Activated CD8-positive, alpha-beta memory T cell treated with anti-CD3 and anti-CD28 coated beads for 1 hour (primary cell): ENCODE measurements at regions not wholly inside any gene's neighbourhood (a gene's known extent, or its start where the extent isn't known, plus 50 kb on each side); places are given as distances from the start of the nearest gene placed in this dataset.
"Not testable (repeated sequence)": the region's sequence is repeated elsewhere in the genome, so short reads cannot be mapped to it uniquely, and the experiment has no call there.

Source experiments
- DNase-seq, 2 donors: peaks; one replicate each; pipeline ENCODE4 v3.0.0-alpha.2; 2020; ENCODE audit warnings: low read depth in 1 of 2; ENCODE audit errors: extremely low read depth in 1 of 2

DNA sequence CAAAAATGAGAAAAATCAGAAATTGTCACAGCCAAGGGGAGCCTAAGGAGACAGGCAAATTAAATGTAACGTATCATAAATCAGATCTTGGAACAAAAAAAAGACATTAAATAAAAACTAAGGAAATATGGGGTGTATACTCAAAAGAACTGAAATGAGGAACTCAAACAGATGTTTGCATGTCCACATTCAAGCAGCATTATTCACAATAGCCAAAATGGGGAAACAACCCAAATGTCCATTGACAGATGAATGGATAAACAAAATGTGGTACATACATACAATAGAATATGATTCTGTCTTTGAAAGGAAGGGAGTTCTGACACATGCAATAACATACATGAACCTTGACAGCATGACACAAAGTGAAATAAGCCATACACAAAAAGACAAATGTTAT is 155.8 kb upstream of the KLF7 start:
- DNase-seq = no peak

DNA sequence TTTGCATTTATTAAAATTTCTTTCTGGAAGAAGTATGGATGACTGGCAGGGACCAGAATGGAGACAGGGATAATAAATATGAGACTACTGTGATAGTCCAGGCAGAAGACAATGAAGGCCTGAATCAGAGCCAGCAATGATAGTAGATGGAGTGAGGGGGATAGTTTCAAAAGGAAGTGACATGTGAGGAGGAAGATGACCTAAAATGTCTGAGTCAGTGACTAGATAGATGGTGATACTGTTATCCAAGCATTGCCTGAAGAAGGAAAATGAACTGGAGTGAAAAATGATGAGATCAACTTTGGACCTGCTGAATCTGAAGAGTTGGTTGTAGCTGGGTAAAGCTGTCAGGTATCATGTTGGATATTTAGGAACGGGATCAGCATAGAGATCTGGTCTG is 158.3 kb upstream of the KLF7 start:
- no peak for DNase-seq

DNA sequence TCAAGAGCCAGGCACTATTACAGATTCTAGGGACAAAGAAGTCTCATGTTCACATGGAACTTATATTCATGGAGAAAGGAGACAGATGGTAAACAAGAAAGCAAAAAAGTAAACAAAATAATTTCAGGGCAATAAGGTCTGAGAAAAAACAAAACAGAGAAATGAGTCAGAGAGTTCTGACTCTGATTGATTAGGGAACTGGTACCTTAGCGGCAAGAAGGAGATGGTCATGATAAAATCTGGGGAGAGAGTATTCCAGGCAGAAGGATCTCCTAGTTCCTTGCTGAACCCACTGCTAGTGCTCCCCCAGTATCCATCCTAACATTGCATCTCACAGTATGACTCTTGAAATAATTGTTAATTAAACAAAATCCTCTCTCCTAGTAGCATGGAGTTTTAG is 161.8 kb upstream of the KLF7 start:
- DNase-seq = no peak

DNA sequence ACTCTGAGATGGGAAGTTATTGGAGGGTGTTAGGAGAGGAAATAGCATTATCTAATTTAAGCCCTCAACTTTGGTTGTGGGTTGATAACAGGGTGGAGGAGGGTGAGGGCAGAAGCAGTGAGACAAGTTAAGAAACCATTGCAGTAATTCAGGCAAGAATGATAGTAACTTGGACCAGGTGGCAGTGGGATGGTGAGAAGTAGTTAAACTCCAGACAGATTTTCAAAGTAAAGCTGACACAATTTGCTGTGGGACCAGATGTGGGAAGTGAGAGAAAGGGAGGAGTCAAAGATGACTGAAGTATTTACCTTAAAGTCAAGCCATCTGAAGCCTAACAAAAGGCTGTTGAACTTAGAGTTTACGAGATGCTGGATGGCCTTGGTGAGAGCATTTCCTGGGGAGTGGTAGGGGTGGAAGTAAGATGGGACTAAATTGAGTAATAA is 163.2 kb upstream of the KLF7 start:
- no peak for DNase-seq

DNA sequence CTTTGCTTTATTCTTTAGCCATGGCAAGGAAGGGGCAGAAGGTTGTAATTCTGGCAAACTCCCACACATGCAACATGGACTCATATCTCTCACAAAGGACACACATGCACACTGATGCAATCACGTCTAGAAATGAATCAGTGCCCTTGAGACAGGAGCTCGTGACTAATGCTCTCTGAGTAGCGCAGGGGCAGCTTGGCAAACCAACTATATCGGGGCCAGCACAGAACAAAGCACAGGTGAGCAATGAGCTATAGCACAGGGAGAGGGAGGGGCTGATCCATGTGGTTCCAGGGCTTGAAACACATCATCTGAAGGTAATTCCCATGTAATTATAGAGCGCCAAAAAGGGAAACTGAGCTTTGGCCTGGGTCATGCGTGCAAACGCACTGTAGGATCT is 165.2 kb upstream of the KLF7 start:
- no peak for DNase-seq

DNA sequence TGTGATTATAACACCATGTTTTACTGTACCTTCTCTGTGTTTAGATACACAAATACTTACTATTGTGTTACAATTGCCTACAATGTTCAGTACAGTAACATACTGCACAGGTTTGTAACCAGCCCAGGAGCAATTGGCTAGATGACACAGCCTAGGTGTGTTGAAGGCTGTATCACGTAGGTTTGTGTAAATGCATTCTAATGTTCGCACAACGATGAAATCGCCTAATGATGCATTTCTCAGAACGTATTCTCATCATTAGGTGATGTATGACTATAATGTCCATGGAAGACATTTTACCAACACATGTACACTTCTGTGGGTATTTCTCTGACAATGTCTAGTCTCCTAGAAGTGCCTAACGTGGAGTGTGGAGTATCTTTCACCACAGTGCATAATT is 165.9 kb upstream of the KLF7 start:
- no peak for DNase-seq

DNA sequence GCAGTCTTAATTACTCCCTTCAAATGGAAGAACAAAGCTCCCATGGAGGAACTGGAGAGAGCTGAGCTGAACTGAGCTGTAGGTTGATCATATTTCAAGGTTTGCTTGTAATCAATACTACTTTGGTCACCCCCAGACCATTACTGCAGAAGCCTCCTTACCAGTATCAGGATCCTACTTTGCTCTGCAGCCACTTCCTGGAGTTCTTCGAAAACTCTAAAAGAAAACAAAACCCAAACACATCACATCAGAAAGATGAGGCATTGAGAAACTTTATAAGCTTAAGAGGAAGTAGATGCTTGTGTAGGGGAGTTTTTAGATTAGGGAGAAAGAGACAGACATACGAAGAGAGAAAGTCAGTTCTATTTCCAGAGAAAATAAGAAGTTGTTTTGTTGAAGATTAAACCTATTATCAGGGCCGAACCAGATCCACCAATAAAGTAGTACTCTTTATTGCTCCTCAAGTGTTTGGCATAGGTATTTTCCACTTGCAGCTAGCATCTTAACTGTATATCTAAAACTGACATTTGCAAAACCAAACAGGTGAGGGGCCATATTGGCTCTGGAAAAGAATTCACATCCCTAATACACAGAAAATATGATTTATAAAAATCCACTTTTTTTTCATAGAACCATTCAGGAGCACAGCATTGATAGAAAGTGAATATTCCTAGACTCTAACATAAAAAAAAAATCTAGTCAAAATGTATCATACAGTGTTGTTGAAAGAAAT is 166.9 kb upstream of the KLF7 start:
- no peak for DNase-seq

DNA sequence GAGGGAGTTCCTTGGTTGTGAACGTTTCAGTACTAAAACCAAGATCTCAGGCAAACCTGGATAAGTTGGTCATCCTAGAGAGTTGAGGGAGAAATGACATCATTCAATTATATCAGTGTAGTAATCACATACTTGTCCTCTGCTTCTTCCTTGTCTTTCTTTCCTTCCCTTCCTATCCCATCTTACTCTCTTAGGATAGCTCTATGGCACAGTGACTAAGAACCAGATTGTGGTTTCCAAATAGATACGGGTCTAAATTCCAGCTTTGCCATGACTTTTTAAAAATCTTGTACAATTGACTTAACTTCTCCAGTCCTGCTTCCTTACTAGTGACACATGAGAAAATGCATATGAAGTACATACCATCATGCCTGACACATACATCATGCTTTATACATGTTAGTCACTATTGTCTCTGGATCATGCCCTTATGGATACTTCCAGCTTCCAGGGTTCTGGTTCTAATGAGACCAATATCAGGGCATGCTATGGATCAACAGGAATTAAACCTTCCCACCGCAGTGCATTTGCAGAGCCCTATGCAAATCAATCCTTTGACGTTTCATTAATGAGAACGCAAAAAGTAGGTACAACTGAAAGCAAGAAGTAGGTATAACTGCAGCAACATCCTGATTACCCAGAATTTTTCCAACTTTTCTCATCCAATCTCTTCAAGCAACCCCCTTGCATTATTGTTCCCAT is 168.0 kb upstream of the KLF7 start:
- no peak for DNase-seq

DNA sequence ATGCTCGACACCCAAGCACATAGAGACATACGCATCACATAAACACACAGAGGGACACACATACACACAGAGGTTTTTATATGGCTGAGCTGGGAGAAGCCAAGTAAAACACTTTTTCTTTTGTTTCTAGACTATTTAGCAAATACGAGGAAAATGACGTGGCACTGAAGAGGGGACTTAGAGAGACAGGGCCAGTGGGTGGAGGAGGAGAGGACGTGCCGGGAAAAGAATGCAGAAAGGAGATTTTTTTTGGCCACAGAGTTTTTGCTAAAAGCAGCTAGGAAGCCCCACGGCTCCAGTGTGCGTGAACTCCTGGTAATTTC is 168.5 kb upstream of the KLF7 start:
- no peak for DNase-seq

DNA sequence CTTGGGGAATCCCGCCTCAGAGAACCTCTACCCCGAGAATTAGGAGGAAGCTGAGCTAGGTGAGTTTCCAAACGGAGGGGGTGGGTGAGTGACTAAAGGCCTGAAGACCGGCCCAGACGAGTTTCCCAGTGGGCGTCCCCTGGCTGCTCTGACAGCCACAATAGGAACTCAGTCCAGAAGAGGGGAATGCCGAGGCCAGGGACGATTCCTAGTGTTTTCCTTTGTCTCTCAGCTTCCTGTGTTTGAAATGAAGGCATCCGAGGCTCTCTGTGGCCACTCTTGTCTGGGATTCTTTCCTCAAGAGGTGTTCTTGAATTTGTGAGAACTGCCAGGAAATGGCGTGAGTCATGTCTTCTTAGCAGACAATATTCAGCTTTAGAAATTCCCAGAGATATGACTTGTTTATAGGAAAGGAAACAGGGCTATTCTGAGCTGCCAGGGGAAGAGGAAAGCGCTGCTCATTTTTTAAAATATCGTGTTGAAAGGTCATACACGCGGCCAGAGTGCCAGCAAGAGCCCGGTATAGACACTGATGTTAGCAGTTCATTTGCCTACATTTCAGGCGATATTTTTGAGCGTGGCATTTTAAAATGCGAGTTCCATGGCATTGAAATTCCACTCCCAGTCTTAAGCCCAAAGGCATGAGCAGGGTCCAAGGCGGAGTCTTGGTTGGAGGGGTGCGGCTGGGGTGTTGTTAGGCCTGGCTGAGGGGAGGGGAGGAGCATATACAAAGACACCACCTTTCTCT is 169.1 kb upstream of the KLF7 start:
- DNase-seq = no peak

DNA sequence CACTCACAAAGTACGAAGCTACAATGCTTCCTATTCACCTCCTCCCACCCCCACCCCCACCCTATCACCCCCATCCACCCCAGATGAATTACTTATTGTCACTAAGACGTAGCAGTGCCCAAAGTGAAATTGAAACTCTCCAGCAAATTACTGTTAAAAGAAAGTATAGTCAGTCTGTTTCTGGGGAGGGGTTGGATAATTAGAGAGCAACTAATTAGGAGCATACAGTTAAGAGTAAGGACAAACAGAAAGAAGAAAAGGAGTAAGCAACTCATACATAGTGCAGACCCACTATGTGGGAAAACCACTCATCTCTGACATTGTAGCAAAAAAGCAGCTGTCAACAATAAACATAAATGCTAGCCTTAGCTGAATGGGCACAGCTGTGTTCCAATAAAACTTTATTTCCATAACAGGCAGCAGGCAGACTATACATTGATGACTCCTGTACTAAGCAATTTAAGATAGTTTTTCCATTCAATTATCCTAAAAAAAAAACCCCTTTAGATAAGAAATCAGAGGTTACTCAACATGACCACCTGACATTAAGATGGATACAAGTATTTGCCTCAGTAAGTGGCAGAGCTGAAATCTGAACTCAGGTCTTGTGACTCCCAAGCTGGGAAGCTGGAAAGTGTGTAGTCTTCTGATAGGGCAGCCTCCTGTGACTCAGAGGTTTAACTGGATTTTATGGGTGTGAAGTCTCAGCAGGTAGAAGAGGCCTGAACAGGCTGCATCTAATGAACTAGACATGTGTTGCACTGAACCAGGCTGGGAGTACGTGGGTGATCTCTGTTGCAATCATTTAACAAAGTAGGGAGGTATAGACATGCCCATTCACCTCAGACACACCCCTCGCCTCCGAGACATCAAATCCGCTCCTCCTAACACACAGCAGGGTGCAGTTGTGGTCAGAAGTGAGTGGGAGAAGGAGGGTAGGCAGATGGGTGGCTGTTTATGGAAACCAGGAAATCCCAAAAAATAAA is 171.8 kb upstream of the KLF7 start:
- no peak for DNase-seq

DNA sequence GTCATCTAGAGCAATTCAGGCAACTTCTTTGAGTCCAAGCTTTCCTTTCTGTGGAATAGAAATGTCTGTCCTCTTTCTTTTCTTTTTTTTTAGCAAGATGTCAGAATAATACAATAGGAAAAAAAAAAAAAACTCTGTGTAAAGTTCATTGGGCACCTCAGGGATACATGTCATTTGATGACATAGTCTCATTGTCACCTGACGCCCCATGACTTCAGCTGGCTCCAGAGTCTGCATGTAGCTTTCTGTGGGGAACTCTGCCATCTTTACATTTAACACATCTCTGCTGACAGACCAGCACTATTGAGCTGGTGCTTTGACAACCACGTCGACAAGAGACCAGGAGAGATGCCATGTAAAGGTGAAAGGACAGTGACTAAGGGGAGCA is 172.5 kb upstream of the KLF7 start:
- DNase-seq = no peak

DNA sequence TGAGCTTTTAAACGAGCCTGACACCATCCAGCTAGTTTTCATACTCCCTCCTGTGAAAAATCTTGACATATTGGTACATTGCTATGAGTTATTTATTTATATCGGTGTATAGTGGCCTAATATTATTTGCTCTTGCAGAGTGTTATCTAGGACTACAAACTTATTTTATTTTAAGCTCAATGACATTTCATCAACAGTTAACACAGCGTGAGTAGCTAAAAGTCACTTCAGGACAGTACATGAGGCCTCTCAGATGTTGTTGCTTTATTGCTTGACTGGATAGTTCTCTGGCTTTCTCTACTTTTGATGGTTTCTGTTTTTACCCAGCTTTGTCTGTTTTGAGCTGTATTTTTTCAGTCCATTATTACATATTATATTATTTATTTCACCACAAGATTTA is 172.9 kb upstream of the KLF7 start:
- DNase-seq = no peak

DNA sequence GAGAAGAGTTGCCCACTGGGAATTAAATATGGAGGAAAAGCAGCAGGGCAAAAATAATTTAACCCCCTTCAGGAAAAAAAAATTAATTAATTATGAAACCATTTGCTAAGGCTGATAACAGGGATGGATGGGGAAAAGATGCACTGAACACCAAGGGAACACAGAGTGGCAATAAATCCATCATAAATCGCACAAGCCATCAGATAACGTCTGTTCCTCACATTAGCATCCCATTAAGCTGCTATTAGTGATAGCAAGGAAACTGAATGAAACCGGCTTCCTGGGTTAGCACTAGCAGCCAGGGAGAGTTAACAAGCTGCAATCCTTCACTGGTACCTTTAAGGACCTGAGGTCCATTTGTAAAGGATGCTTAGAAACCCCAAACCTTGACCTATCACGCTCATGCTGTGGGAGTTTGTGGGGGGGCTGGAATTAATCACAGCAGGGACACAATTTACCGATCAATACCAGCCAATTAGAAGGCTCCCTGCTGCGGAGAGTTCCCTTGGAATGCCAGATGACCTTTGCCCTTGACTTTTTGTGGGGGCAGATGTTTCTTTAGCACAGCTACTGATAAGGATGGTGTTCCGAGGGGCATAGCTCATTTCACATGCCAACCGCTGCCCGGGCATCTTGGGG is 175.5 kb upstream of the KLF7 start:
- no peak for DNase-seq

DNA sequence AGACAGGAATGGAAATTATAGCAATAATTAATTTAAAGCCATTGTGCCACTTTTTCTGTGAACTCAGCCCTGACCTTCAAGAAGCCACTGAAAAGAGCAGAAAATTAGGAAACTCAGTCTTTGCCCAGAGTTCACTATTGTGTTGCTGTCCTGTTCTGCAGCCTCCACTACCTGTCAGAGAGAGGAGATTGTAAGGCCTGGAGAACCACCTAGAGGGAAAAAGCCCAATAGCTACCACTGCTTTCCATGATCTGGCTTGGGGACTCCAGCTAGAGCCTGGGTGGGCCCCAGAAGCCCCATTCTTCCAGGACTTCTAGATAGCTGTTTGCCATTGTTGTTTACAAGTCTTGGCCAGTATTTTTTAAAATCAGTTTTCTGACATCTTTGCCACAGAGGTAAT is 176.1 kb upstream of the KLF7 start:
- DNase-seq = no peak

DNA sequence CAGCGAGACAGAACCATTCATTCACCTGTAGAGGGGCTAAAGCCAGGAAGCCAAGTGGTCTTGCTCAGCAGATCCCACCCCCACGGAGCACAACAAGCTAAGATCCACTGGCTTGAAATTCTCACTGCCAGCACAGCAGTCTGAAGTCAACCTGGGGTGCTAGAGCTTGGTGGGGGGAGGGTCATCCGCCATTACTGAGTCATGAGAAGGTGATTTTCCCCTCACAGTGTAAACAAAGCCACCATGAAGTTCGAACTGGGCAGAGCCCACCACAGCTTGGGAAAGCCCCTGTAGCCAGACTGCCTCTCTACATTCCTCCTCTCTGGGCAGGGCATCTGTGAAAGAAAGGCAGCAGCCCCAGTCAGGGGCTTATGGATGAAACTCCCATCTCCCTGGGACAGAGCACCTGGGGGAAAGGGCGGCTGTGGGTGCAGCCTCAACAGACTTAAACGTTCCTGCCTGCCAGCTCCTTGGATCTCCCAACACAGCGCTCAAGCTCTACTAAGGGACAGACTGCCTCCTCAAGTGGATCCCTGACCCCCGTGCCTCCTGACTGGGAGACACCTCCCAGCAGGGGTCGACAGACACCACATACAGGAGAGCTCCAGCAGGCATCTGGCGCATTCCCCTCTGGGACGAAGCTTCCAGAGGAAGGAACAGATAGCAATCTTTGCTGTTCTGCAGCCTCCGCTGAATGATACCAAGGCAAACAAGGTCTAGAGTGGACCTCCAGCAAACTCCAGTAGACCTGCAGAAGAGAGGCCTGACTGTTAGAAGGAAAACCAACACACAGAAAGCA is 179.0 kb upstream of the KLF7 start:
- not testable (repeated sequence) for DNase-seq

DNA sequence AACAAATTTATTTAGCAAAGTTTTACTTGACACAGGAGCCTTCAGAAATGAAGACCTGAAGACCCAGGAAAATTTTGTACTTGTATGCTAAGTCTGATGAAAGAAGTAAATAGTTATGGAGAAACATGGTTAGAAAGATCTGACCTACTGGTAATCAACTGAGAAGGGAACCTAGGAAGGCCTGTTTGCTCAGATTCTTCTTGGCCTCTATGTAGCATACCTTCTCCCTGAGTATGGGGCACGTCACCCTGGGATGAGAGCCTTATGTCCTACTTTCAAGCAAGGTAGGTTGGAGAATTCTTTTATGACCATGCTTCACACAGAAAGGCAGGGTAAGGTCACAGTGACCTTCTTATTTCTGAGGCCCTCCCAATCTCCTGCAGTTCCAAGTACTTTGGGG is 178.6 kb upstream of the CREB1 start:
- DNase-seq = no peak

DNA sequence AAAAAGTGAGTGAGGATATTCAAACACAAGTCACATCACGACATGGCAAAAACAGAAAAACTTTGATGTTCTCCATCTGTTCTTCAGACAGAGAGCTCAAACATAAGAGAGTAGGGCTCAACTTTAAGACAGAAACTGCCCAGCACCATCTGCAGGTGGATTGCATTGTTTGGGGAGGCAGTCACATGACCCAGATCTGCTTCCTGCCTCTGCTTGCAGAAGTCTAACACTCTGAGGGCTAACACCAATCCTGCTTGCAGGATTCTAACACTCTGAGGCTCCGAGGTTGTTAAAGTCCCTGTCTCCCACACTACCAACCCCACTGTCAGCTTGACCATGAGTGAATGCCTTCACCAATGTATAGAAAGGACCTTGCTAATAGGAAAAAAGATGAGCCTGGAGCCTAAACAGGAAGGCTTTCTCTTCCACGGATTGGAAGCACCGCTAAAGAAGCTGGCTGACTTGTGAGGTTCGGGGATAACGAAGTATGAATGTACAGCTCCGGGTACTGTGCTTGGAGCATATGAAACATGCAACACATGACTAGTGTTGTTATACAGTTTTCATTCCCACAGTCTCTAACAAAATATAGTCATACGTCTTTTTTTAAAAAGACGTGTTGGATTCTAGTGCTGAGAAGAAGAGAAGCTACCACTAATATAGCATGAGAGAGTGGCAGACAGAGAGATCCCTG is 176.6 kb upstream of the CREB1 start:
- DNase-seq = no peak

DNA sequence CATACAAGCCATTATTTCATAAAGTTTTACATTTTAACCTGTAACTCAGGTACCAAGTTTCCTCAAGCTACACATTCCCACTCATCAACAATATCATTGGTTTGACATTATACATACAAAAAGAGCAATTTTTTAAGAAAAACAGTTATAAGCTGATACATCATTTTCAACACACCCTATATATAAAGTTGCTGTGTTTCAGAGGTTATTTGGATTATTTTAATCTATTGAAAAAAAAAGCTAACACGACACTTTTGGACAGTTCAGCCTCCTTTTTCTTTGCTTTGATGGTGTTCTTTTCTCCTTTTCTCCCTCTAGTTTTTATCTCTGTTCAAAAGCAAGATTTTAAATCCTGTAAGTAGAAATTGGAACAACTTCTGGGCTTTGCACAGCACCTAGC is 175.9 kb upstream of the CREB1 start:
- DNase-seq = no peak
